Colonic mucosa (tissue), 4 donors: ENCODE measurements at regions not wholly inside any gene's neighbourhood (a gene's known extent, or its start where the extent isn't known, plus 50 kb on each side); places are given as distances from the start of the nearest gene placed in this dataset.

Experiments used
- DNase-seq: peaks from one replicate; pipeline ENCODE4 v3.0.0-alpha.2; 2020
- H3K27ac ChIP-seq: fragments of 200-600 bp; one replicate; pipeline ENCODE4 v1.8.0; 2021
- H3K27me3 ChIP-seq: fragments of 200-600 bp; one replicate; pipeline ENCODE4 v1.8.0; 2021
- H3K36me3 ChIP-seq: fragments of 200-600 bp; one replicate; pipeline ENCODE4 v1.8.0; 2021
- H3K4me1 ChIP-seq: fragments of 200-600 bp; one replicate; pipeline ENCODE4 v1.8.0; 2021; ENCODE audit warnings: mild to moderate bottlenecking
- H3K4me3 ChIP-seq: fragments of 200-600 bp; one replicate; pipeline ENCODE4 v1.8.0; 2021
- H3K9ac ChIP-seq, 2 donors: one replicate each; pipeline ENCODE4 v1.7.0; 2013; ENCODE audit warnings: control low read depth in 2 of 2, low read depth in 2 of 2, low read length in 2 of 2
- H3K9me3 ChIP-seq: fragments of 200-600 bp; one replicate; pipeline ENCODE4 v1.8.0; 2021
- CTCF ChIP-seq: fragments of 200-600 bp; IDR thresholded peaks from one replicate; pipeline ENCODE4 v1.8.0; 2022; ENCODE audit warnings: antibody characterized with exemption, mild to moderate bottlenecking
- intact Hi-C: fragments of 100-400 bp; cut with DNase I; formaldehyde crosslinking; loops from one replicate; pipeline ENCODE4 v1.14.1; 2022
- donor health status: healthy.
- donor health status: DM: no; HTN: no; CAD: no.
- donor health status: DM: no; HTN: no; CAD: no.

- Histone ChIP-seq H3K4me3 (no peak overlapping the region), H3K9me3 (no peaks in the 10 kb centered on the region), H3K9ac (no peak overlapping the region), H3K27ac (no peak overlapping the region), H3K4me1 (no peaks in the 10 kb centered on the region), H3K36me3 (no peaks in the 10 kb centered on the region), H3K27me3 (no peaks in the 10 kb centered on the region)
- DNase-seq, result no peak
- no peak for TF ChIP-seq CTCF
- intact Hi-C loops, result no loop called here
Observed at GRCh38 chr5:111975133-111975532, 218.1 kb upstream of the NREP start.

GRCh38 chr5:111973961-111974360 is 217.0 kb upstream of the NREP start:
- no peak overlapping the region for H3K4me3 ChIP-seq
- no peaks in the 10 kb centered on the region for H3K27me3 ChIP-seq
- DNase-seq, result no peak
- H3K4me1 ChIP-seq, result no peaks in the 10 kb centered on the region
- no peak overlapping the region for H3K9ac ChIP-seq
- H3K9me3 ChIP-seq, result no peaks in the 10 kb centered on the region
- H3K27ac ChIP-seq, result no peak overlapping the region
- no peaks in the 10 kb centered on the region for H3K36me3 ChIP-seq
- no peak for TF ChIP-seq CTCF
- intact Hi-C loops, result no loop called here

- H3K27me3 ChIP-seq, result no peaks in the 10 kb centered on the region
- no peak for DNase-seq
- no peaks in the 10 kb centered on the region for H3K4me1 ChIP-seq
- H3K9ac ChIP-seq, result no peak overlapping the region
- TF ChIP-seq CTCF, result no peak
- no peaks in the 10 kb centered on the region for H3K9me3 ChIP-seq
- no peak overlapping the region for H3K27ac ChIP-seq
- H3K4me3 ChIP-seq, result no peak overlapping the region
- no peaks in the 10 kb centered on the region for H3K36me3 ChIP-seq
- intact Hi-C loops, result no loop called here
Observed at GRCh38 chr5:111972548-111972947, 215.6 kb upstream of the NREP start.

- intact Hi-C loops, result no loop called here
- TF ChIP-seq CTCF, result no peak
- no peaks in the 10 kb centered on the region for H3K4me1 ChIP-seq
- H3K9me3 ChIP-seq, result no peaks in the 10 kb centered on the region
- DNase-seq, result no peak
- H3K9ac ChIP-seq, result no peak overlapping the region
- H3K27ac ChIP-seq, result no peak overlapping the region
- no peak overlapping the region for H3K4me3 ChIP-seq
- no peaks in the 10 kb centered on the region for H3K27me3 ChIP-seq
- H3K36me3 ChIP-seq, result no peaks in the 10 kb centered on the region
Observed at GRCh38 chr5:111972080-111972479, 215.1 kb upstream of the NREP start.

- H3K36me3 ChIP-seq, result no peaks in the 10 kb centered on the region
- H3K9me3 ChIP-seq, result no peaks in the 10 kb centered on the region
- H3K9ac ChIP-seq, result no peak overlapping the region
Observed at GRCh38 chr5:111968459-111968858, 211.5 kb upstream of the NREP start.

More at GRCh38 chr5:111968459-111968858, 211.5 kb upstream of the NREP start:
- Histone ChIP-seq H3K4me1 (no peaks in the 10 kb centered on the region), H3K27ac (no peak overlapping the region), H3K27me3 (no peaks in the 10 kb centered on the region), H3K4me3 (no peak overlapping the region)
- no peak for DNase-seq
- TF ChIP-seq CTCF, result no peak
- intact Hi-C loops, result no loop called here
